GM12878 (cell line): ENCODE measurements at regions not wholly inside any gene's neighbourhood (a gene's known extent, or its start where the extent isn't known, plus 50 kb on each side); places are given as distances from the start of the nearest gene placed in this dataset.

Experiments
- ATAC-seq: fragments of 200-7000 bp; cut with Tn5 transposase; 3 replicates; pipeline ENCODE4 v1.9.1; 2020; ENCODE audit warnings: mild to moderate bottlenecking, moderate library complexity
- BruUV-seq: library from RNA; stranded (reverse); fragments of 400-500 nt; replicated peaks from 2 replicates; lab custom pipeline; 2021; lab: Mats Ljungman, UMichigan
- CTCF ChIA-PET: fragments of 300-600 bp; sonication (Branson Sonifier 250); formaldehyde crosslinking; extraction: SDS; loops from one replicate; lab custom pipeline; 2021; ENCODE audit warnings: inconsistent platforms; lab: Yijun Ruan, JAX
- POLR2A ChIA-PET: fragments of 350-600 bp; formaldehyde crosslinking; extraction: SDS; loops from one replicate; lab custom pipeline; 2021; ENCODE audit warnings: inconsistent platforms; lab: Charles Lee
- RAD21 ChIA-PET: fragments of 300-600 bp; sonication (Branson Sonifier 250); formaldehyde crosslinking; loops from one replicate; lab custom pipeline; 2023; ENCODE audit warnings: antibody characterized with exemption; ENCODE audit not compliant: unreplicated experiment; lab: Charles Lee
- SMC1A ChIA-PET: fragments of 300-600 bp; sonication (Branson Sonifier 250); formaldehyde crosslinking; loops from one replicate; lab custom pipeline; 2023; ENCODE audit not compliant: unreplicated experiment, uncharacterized antibody; lab: Charles Lee
- DNase-seq: peaks from one replicate; pipeline ENCODE4 v3.0.0-alpha.2; 2011; ENCODE audit warnings: low read depth, low spot score
- FAIRE-seq: peaks from 3 replicates; lab custom pipeline; 2011; peaks lifted over from hg19 to GRCh38; lab: Jason Lieb, UNC
- H2AFZ ChIP-seq: 2 replicates; pipeline ENCODE4 v1.6.0; 2011; ENCODE audit warnings: low read depth, low read length, control low read depth; ENCODE audit not compliant: control insufficient read depth
- H3K27ac ChIP-seq: 2 replicates; pipeline ENCODE4 v1.5.1; 2011; ENCODE audit warnings: control low read depth; ENCODE audit not compliant: control insufficient read depth, insufficient read depth
- H3K27me3 ChIP-seq, 2 experiments: replicated peaks in 1 of 2; 2 replicates each; pipeline versions ENCODE4 v1.6.0 to v1.6.1; 2011; ENCODE audit warnings: low read length in 1 of 2; ENCODE audit not compliant: control insufficient read depth in 2 of 2, insufficient read depth in 2 of 2
- H3K36me3 ChIP-seq, 2 experiments: 2 replicates each; pipeline ENCODE4 v1.5.1; 2011; ENCODE audit warnings: low read length in 1 of 2; ENCODE audit not compliant: control insufficient read depth in 2 of 2, insufficient read depth in 2 of 2
- H3K4me1 ChIP-seq: 2 replicates; pipeline ENCODE4 v1.6.1; 2011; ENCODE audit warnings: mild to moderate bottlenecking, low read length, moderate library complexity, mixed read lengths; ENCODE audit not compliant: control insufficient read depth, insufficient read depth
- H3K4me2 ChIP-seq: 2 replicates; pipeline ENCODE4 v1.6.0; 2011; ENCODE audit warnings: control low read depth; ENCODE audit not compliant: control insufficient read depth, insufficient read depth
- H3K4me3 ChIP-seq: fragments of 200-600 bp; sonication (generic); 2 replicates; pipeline ENCODE4 v1.5.1; 2016
- H3K79me2 ChIP-seq: 2 replicates; pipeline ENCODE4 v1.6.0; 2011; ENCODE audit warnings: low read length; ENCODE audit not compliant: control insufficient read depth, insufficient read depth
- H3K9ac ChIP-seq: 2 replicates; pipeline ENCODE4 v1.8.0; 2011; ENCODE audit warnings: low read length, control low read depth, mixed read lengths; ENCODE audit not compliant: control insufficient read depth, insufficient read depth
- H3K9me3 ChIP-seq: replicated peaks from 3 replicates; pipeline ENCODE4 v1.5.1; 2011; ENCODE audit warnings: mild to moderate bottlenecking, low read length; ENCODE audit not compliant: control insufficient read depth, insufficient read depth
- H4K20me1 ChIP-seq: 2 replicates; pipeline ENCODE4 v1.6.0; 2011; ENCODE audit not compliant: control insufficient read depth, insufficient read depth
- ASH2L ChIP-seq: fragments of 300-600, 200-600 bp; sonication (generic); IDR thresholded peaks from 2 replicates; pipeline ENCODE4 v1.6.1; 2017; ENCODE audit warnings: low read depth, mild to moderate bottlenecking, borderline replicate concordance
- CHD2 ChIP-seq: IDR thresholded peaks from 2 replicates; pipeline ENCODE4 v1.6.1; 2011; ENCODE audit warnings: low read depth, low read length, improper control_type of control experiment, borderline replicate concordance
- HDGF ChIP-seq: fragments of 450-650 bp; IDR thresholded peaks from 2 replicates; pipeline ENCODE4 v1.6.1; 2016; ENCODE audit warnings: antibody characterized with exemption
- IKZF1 ChIP-seq: fragments of 450-650 bp; conservative IDR thresholded peaks from 2 replicates; pipeline ENCODE4 v1.6.1; 2017; ENCODE audit warnings: antibody characterized with exemption, mild to moderate bottlenecking
- IKZF2 ChIP-seq, 2 experiments: fragments of 450-650 bp; IDR thresholded peaks; 2 replicates each; pipeline ENCODE4 v1.6.1; 2017; ENCODE audit warnings: mild to moderate bottlenecking in 2 of 2, moderate library complexity in 2 of 2
- POLR2AphosphoS2 ChIP-seq: IDR thresholded peaks from 2 replicates; pipeline ENCODE4 v1.6.1; 2011; ENCODE audit warnings: low read depth, mild to moderate bottlenecking, low read length, improper control_type of control experiment, moderate library complexity
- RB1 ChIP-seq: fragments of 450-650 bp; formaldehyde crosslinking; IDR thresholded peaks from 2 replicates; pipeline ENCODE4 v1.6.1; 2017; ENCODE audit warnings: mild to moderate bottlenecking, borderline replicate concordance
- RELA ChIP-seq: fragments of 450-650 bp; IDR thresholded peaks from 2 replicates; pipeline ENCODE4 v1.8.0; 2014; ENCODE audit warnings: borderline replicate concordance; ENCODE audit not compliant: partially characterized antibody
- SMC3 ChIP-seq: IDR thresholded peaks from 2 replicates; pipeline ENCODE4 v1.6.1; 2011; ENCODE audit warnings: low read length, improper control_type of control experiment, borderline replicate concordance
- TBL1XR1 ChIP-seq: IDR thresholded peaks from 2 replicates; pipeline ENCODE4 v1.6.1; 2012; ENCODE audit warnings: low read depth, low read length, improper control_type of control experiment
- TCF12 ChIP-seq: IDR thresholded peaks from 2 replicates; pipeline ENCODE4 v1.6.1; 2011; ENCODE audit warnings: low read depth, mild to moderate bottlenecking, low read length
- ZNF274 ChIP-seq: IDR thresholded peaks from one replicate; pipeline ENCODE4 v1.8.0; 2011; ENCODE audit not compliant: insufficient read length, insufficient read depth
- WGBS: methylation state at CpG from one replicate; pipeline ENCODE4 v1.1.6; 2016; ENCODE audit warnings: low lambda C conversion rate; ENCODE audit not compliant: insufficient replicate concordance, insufficient coverage; ENCODE audit errors: missing lambda C conversion rate; 5-methylcytosine and 5-hydroxymethylcytosine counted together
- in situ Hi-C: fragments of 300-500 bp; cut with MboI; formaldehyde crosslinking; loops from 9 replicates; pipeline ENCODE4 v1.14.3; 2018; ENCODE audit warnings: mixed read lengths
- intact Hi-C: fragments of 100-400 bp; cut with micrococcal nuclease; formaldehyde crosslinking; loops from one replicate; pipeline ENCODE4 v1.14.2; 2022; ENCODE audit not compliant: unreplicated experiment
- TF ChIP-seq, protein P1 (sequence below): fragments of 450-650 bp; formaldehyde crosslinking; IDR thresholded peaks from 2 replicates; pipeline ENCODE4 v1.4.0; 2022; ENCODE audit warnings: mild to moderate bottlenecking, moderate library complexity
- TF ChIP-seq, protein P2 (sequence below): IDR thresholded peaks from 2 replicates; pipeline ENCODE4 v1.6.1; 2012; ENCODE audit warnings: low read depth, low read length, improper control_type of control experiment
- TF ChIP-seq, protein P3 (sequence below): fragments of 450-650 bp; IDR thresholded peaks from 2 replicates; pipeline ENCODE4 v1.6.1; 2018; ENCODE audit warnings: mild to moderate bottlenecking, low read depth, moderate library complexity; ENCODE audit not compliant: partially characterized antibody

DNA sequence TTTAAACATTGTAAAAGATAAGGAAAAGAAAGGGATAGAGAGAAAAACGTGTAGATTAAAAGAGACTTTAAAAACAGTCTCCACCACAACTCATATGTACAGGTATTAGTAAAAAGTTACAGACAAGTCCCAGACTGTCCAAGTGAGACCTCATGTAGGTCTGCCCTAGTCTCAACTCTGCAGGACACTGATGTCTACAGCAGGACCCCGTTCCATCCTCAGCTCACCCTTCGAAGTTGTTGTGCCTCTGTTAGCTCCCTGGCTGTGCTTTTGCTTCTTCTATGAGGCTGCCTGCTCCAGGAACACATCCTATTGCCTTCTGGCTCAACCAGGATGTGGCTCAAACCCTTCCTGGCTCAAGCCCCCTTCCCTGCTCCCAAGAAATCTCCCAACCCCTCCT is 72.9 kb upstream of the FBXO28 start:
- FAIRE-seq: no peak
- POLR2A ChIA-PET: no interaction called here
- Histone ChIP-seq H4K20me1 (no peaks in the 10 kb centered on the region), H3K36me3 (no peaks in the 10 kb centered on the region), H3K4me2 (no peak overlapping the region), H3K4me1 (no peaks in the 10 kb centered on the region), H2AFZ (no peak overlapping the region), H3K27me3 (peaks cover 0 to 3% of the 10 kb centered on the region in 2 experiments; a peak in 2 of 4 replicates), H3K27ac (no peak overlapping the region), H3K9ac (no peak overlapping the region), H3K9me3 (no peaks in the 10 kb centered on the region), H3K79me2 (no peaks in the 10 kb centered on the region), H3K4me3 (no peak overlapping the region)
- intact Hi-C loops (no loop called here), in situ Hi-C loops (no loop called here)
- CTCF ChIA-PET: interaction anchor here (1.3 to 1.4 kb wide), 2 partner anchors 10 to 342 kb away, joined by 3 to 6 read pairs; no protein-coding TSS in a partner anchor
- DNase-seq: no peak
- BruUV-seq: no TSS peak
- RAD21 ChIA-PET: no interaction called here
- SMC1A ChIA-PET: no interaction called here
- ATAC-seq: peak; percentile 32; the same call in 1 of the 3 replicates
- WGBS: 22% methylated on average over 3 of the region's 3 CpGs
- no peak for TF ChIP-seq ASH2L
- TF ChIP-seq POLR2AphosphoS2: no peak
- no peak for TF ChIP-seq CHD2
- TF ChIP-seq, protein P1, sequence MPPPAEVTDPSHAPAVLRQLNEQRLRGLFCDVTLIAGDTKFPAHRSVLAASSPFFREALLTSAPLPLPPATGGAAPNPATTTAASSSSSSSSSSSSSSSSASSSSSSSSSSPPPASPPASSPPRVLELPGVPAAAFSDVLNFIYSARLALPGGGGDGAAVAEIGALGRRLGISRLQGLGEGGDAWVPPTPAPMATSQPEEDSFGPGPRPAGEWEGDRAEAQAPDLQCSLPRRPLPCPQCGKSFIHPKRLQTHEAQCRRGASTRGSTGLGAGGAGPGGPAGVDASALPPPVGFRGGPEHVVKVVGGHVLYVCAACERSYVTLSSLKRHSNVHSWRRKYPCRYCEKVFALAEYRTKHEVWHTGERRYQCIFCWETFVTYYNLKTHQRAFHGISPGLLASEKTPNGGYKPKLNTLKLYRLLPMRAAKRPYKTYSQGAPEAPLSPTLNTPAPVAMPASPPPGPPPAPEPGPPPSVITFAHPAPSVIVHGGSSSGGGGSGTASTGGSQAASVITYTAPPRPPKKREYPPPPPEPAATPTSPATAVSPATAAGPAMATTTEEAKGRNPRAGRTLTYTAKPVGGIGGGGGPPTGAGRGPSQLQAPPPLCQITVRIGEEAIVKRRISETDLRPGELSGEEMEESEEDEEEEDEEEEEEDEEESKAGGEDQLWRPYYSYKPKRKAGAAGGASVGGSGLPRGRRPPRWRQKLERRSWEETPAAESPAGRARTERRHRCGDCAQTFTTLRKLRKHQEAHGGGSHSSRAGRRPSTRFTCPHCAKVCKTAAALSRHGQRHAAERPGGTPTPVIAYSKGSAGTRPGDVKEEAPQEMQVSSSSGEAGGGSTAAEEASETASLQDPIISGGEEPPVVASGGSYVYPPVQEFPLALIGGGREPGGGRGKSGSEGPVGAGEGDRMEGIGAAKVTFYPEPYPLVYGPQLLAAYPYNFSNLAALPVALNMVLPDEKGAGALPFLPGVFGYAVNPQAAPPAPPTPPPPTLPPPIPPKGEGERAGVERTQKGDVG (CRISPR knock-in tag): no peak
- no peak for TF ChIP-seq IKZF2 (IDR thresholded peaks at IDR 0.05)
- TF ChIP-seq RELA: no peak
- no peak for TF ChIP-seq ZNF274
- TF ChIP-seq, protein P2, sequence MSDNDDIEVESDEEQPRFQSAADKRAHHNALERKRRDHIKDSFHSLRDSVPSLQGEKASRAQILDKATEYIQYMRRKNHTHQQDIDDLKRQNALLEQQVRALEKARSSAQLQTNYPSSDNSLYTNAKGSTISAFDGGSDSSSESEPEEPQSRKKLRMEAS: no peak
- no peak for TF ChIP-seq RB1
- TF ChIP-seq TBL1XR1: no peak
- TF ChIP-seq, protein P3, sequence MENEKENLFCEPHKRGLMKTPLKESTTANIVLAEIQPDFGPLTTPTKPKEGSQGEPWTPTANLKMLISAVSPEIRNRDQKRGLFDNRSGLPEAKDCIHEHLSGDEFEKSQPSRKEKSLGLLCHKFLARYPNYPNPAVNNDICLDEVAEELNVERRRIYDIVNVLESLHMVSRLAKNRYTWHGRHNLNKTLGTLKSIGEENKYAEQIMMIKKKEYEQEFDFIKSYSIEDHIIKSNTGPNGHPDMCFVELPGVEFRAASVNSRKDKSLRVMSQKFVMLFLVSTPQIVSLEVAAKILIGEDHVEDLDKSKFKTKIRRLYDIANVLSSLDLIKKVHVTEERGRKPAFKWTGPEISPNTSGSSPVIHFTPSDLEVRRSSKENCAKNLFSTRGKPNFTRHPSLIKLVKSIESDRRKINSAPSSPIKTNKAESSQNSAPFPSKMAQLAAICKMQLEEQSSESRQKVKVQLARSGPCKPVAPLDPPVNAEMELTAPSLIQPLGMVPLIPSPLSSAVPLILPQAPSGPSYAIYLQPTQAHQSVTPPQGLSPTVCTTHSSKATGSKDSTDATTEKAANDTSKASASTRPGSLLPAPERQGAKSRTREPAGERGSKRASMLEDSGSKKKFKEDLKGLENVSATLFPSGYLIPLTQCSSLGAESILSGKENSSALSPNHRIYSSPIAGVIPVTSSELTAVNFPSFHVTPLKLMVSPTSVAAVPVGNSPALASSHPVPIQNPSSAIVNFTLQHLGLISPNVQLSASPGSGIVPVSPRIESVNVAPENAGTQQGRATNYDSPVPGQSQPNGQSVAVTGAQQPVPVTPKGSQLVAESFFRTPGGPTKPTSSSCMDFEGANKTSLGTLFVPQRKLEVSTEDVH: no peak
- no peak for TF ChIP-seq TCF12
- TF ChIP-seq IKZF1: no peak
- no peak for TF ChIP-seq HDGF
- TF ChIP-seq SMC3: no peak
